ENCODE measurements at regions not wholly inside any gene's neighbourhood (a gene's known extent, or its start where the extent isn't known, plus 50 kb on each side); places are given as distances from the start of the nearest gene placed in this dataset.

GRCh38 chr21:14883351-14883750 is 181.4 kb downstream of the NRIP1 start:
- TF ChIP-seq CTCF (IDR thresholded peaks at IDR 0.05) (no peak), POLR2A (IDR thresholded peaks at IDR 0.05) (no peak), POLR2AphosphoS5 (IDR thresholded peaks at IDR 0.05) (no peak)
